Ascending aorta (tissue), 2 donors: ENCODE measurements at regions not wholly inside any gene's neighbourhood (a gene's known extent, or its start where the extent isn't known, plus 50 kb on each side); places are given as distances from the start of the nearest gene placed in this dataset.

Source experiments
- DNase-seq, 2 donors: peaks; one replicate each; pipeline ENCODE4 v3.0.0-alpha.2; 2019; ENCODE audit warnings: low spot score in 2 of 2
- H3K27ac ChIP-seq, 2 donors: fragments of 200-600 bp; sonication (generic); one replicate each; pipeline ENCODE4 v1.5.1; 2016 to 2017; ENCODE audit warnings: mild to moderate bottlenecking in 1 of 2
- H3K27me3 ChIP-seq: fragments of 200-600 bp; sonication (generic); one replicate; pipeline ENCODE4 v1.5.1; 2017
- H3K36me3 ChIP-seq, 2 donors: fragments of 200-600 bp; sonication (generic); one replicate each; pipeline ENCODE4 v1.5.1; 2016
- H3K4me1 ChIP-seq, 2 donors: fragments of 200-600 bp; sonication (generic); one replicate each; pipeline ENCODE4 v1.5.1; 2016 to 2017; ENCODE audit warnings: mild to moderate bottlenecking in 1 of 2
- H3K4me3 ChIP-seq, 2 donors: fragments of 200-600 bp; sonication (generic); one replicate each; pipeline ENCODE4 v1.5.1; 2016 to 2017; ENCODE audit warnings: mild to moderate bottlenecking in 1 of 2
- H3K9me3 ChIP-seq, 2 donors: fragments of 200-600 bp; sonication (generic); one replicate each; pipeline ENCODE4 v1.5.1; 2016
- intact Hi-C: fragments of 100-400 bp; cut with DNase I; formaldehyde crosslinking; loops from one replicate; pipeline ENCODE4 v1.15.1; 2023
- TF ChIP-seq, protein P1 (sequence below), 3 experiments: fragments of 200-600 bp in 2 of 3; fragments of 450-650 bp in 1 of 3; sonication (generic) in 2 of 3; IDR thresholded peaks; one replicate each; pipeline ENCODE4 v1.5.1; 2016 to 2019; ENCODE audit warnings: antibody characterized with exemption in 3 of 3, mild to moderate bottlenecking in 1 of 3, moderate library complexity in 1 of 3

DNA sequence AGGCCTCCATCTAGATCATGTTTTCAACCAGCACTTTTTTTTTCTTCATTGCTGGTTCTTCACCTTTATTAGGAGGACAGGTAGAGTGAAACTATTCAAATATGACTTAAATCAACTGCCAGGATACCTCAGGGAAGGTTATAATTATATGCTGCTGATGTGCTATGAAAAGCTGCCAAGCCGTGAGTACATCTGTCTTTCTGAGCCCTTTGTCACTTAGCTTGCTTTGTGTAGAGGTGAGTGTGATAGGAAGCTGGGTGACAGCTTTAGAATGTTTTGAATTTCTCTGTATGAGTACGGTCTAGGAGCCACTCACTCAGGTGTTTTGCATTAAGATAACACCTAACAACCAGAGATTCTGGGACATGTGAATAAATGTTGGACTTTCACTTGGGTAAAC lies 365.2 kb downstream of the OTUD1 start:
- Histone ChIP-seq H3K9me3 (no peaks in the 10 kb centered on the region), H3K4me1 (no peaks in the 10 kb centered on the region), H3K36me3 (no peaks in the 10 kb centered on the region), H3K27me3 (no peaks in the 10 kb centered on the region), H3K27ac (no peak overlapping the region), H3K4me3 (no peak overlapping the region)
- TF ChIP-seq, protein P1, sequence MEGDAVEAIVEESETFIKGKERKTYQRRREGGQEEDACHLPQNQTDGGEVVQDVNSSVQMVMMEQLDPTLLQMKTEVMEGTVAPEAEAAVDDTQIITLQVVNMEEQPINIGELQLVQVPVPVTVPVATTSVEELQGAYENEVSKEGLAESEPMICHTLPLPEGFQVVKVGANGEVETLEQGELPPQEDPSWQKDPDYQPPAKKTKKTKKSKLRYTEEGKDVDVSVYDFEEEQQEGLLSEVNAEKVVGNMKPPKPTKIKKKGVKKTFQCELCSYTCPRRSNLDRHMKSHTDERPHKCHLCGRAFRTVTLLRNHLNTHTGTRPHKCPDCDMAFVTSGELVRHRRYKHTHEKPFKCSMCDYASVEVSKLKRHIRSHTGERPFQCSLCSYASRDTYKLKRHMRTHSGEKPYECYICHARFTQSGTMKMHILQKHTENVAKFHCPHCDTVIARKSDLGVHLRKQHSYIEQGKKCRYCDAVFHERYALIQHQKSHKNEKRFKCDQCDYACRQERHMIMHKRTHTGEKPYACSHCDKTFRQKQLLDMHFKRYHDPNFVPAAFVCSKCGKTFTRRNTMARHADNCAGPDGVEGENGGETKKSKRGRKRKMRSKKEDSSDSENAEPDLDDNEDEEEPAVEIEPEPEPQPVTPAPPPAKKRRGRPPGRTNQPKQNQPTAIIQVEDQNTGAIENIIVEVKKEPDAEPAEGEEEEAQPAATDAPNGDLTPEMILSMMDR (IDR thresholded peaks at IDR 0.05): no peak
- no peak for DNase-seq
- intact Hi-C loops: no loop called here

DNA sequence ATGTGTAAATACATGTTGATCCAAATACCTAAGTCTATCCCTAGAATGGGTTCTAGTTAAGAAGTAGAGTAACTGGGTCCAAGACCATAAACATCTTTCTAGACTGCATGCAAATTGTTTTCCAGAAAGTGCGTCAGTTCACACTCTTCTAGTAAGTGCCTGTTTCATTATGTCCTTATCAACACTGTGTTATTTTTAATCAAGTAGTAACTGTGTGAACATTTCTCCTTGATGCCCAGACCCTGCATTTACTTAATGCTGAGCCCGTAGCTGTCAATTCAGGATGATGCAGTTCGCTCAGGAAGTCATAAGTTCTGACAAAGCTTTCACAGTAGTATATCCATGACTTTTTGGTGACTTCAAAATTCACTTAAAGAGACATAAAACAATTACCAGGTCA lies 374.8 kb downstream of the OTUD1 start:
- Histone ChIP-seq H3K36me3 (no peaks in the 10 kb centered on the region), H3K4me1 (no peaks in the 10 kb centered on the region), H3K9me3 (no peaks in the 10 kb centered on the region), H3K4me3 (no peak overlapping the region), H3K27ac (no peak overlapping the region), H3K27me3 (no peaks in the 10 kb centered on the region)
- intact Hi-C loops: no loop called here
- DNase-seq: no peak
- TF ChIP-seq, protein P1 (IDR thresholded peaks at IDR 0.05): no peak

DNA sequence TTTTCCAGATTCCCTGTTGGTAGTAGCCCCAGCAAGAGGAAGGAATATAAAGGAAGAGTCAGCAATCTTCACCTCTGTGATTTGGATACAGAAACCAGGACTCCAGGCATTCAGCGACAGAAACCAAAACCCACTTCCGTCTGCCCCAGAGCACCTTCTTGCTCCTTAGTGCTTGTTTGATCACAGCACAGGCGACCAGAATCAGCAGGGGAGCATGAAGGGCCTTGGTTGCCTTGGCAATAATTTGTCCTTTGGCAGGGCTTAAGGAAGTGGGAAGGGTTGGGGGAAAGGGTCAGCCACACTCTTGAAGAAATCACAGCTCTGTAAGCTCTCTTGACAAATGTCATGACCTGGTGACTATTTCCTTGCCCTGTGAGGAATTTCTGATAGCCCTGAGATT lies 379.6 kb downstream of the OTUD1 start:
- intact Hi-C loops: no loop called here
- no peak for DNase-seq
- H3K4me1 ChIP-seq: no peaks in the 10 kb centered on the region
- H3K4me3 ChIP-seq: no peak overlapping the region
- H3K36me3 ChIP-seq: no peaks in the 10 kb centered on the region
- no peak overlapping the region for H3K27ac ChIP-seq
- H3K9me3 ChIP-seq: no peaks in the 10 kb centered on the region
- TF ChIP-seq, protein P1 (IDR thresholded peaks at IDR 0.05): no peak
- no peaks in the 10 kb centered on the region for H3K27me3 ChIP-seq

DNA sequence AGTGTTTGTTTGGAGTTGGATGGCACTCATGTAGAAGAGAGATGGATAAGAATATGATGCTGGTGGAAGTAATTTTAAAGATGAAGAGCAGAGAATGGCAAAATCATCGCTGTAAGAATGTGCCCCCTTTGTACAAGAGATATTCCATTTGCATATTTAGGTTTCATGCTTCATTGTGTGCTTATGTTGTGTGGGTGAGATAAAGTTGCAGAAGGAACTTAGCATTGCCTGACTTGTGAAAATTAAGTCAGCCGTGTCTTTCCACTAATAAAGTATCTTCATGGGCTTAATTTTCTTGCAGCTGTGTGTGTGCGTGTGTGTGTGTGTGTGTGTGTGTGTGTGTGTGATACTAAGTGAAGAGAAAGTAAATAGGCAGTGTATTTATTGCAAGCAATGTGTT lies 381.9 kb downstream of the OTUD1 start:
- intact Hi-C loops: no loop called here
- no peak overlapping the region for H3K27ac ChIP-seq
- no peaks in the 10 kb centered on the region for H3K27me3 ChIP-seq
- no peak for DNase-seq
- no peak overlapping the region for H3K4me3 ChIP-seq
- H3K36me3 ChIP-seq: no peaks in the 10 kb centered on the region
- TF ChIP-seq, protein P1 (IDR thresholded peaks at IDR 0.05): no peak
- no peaks in the 10 kb centered on the region for H3K4me1 ChIP-seq
- no peaks in the 10 kb centered on the region for H3K9me3 ChIP-seq

DNA sequence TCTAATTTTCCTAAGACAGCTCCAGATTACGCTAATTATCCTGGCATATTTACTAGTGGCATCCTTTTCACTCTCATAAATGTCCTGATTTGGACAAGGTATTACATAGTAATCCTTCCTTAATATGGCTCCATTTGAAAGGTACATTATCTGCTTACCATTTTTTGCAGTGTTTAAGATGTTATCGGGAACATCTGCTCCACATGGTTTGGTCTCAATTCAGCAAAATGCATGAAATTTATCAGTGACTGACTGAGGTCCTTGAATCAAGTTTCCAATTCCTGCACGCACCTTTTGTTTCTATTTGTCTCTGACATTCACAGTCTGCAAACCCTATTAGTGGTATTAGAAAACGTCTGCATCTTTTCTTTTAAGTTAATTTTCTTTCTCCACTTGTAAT lies 384.1 kb upstream of the KIAA1217 start:
- H3K9me3 ChIP-seq: no peaks in the 10 kb centered on the region
- TF ChIP-seq, protein P1 (IDR thresholded peaks at IDR 0.05): no peak
- intact Hi-C loops: no loop called here
- no peaks in the 10 kb centered on the region for H3K27me3 ChIP-seq
- no peak overlapping the region for H3K4me3 ChIP-seq
- no peak overlapping the region for H3K27ac ChIP-seq
- DNase-seq: no peak
- no peaks in the 10 kb centered on the region for H3K4me1 ChIP-seq
- no peaks in the 10 kb centered on the region for H3K36me3 ChIP-seq

DNA sequence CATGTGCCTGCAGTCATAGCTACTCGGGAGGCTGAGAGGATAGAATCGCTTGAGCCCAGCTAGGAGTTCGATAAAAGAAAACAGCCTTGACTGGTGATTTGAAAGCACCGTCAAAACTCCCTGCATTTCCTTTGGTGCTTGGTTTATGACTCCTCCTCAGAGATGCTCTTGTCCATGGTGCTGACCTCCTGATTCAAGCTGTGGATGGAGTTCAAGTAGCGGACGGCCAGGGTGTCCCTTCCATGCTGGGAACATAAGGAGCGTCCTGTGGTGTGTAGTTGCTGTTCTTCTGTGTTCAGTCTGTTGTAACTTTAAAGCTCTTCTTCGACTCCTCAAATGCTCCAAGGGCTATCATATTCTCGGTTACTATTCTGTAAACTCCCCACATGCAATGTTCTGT lies 382.5 kb upstream of the KIAA1217 start:
- no peak for DNase-seq
- no peaks in the 10 kb centered on the region for H3K9me3 ChIP-seq
- H3K27me3 ChIP-seq: no peaks in the 10 kb centered on the region
- intact Hi-C loops: no loop called here
- H3K27ac ChIP-seq: no peak overlapping the region
- H3K36me3 ChIP-seq: no peaks in the 10 kb centered on the region
- H3K4me3 ChIP-seq: no peak overlapping the region
- no peaks in the 10 kb centered on the region for H3K4me1 ChIP-seq
- TF ChIP-seq, protein P1 (IDR thresholded peaks at IDR 0.05): no peak
